HPDE6-E6E7 (cell line): ENCODE measurements at regions not wholly inside any gene's neighbourhood (a gene's known extent, or its start where the extent isn't known, plus 50 kb on each side); places are given as distances from the start of the nearest gene placed in this dataset.
A peak's percentile ranks its signal among the peaks of the same experiment; 100 is the strongest.

ENCODE experiments used
- DNase-seq: peaks from one replicate; pipeline ENCODE4 v3.0.0; 2011; ENCODE audit warnings: missing footprints; ENCODE audit errors: extremely low spot score

GRCh38 chr1:30129421-30130055 lies 593.8 kb downstream of the MATN1 start:
- DNase-seq: no peak

- DNase-seq: no peak
Measured at GRCh38 chr1:30129001-30129408, 594.4 kb downstream of the MATN1 start.

GRCh38 chr1:30126848-30127247 lies 596.5 kb downstream of the MATN1 start:
- DNase-seq: no peak

GRCh38 chr1:30125821-30126170 lies 597.6 kb downstream of the MATN1 start:
- DNase-seq: no peak

GRCh38 chr1:30125021-30125820 lies 598.2 kb downstream of the MATN1 start:
- DNase-seq: no peak

GRCh38 chr1:30123896-30124295 lies 599.5 kb downstream of the MATN1 start:
- no peak for DNase-seq

- no peak for DNase-seq
Measured at GRCh38 chr1:30123036-30123435, 600.3 kb downstream of the MATN1 start.

GRCh38 chr1:30120245-30121000 lies 603.0 kb downstream of the MATN1 start:
- no peak for DNase-seq

GRCh38 chr1:30117685-30118084 lies 605.7 kb downstream of the MATN1 start:
- no peak for DNase-seq

GRCh38 chr1:30111431-30111830 lies 612.0 kb downstream of the MATN1 start:
- peak; percentile 28 for DNase-seq

- DNase-seq: no peak
Measured at GRCh38 chr1:30110846-30111245, 612.5 kb downstream of the MATN1 start.

GRCh38 chr1:30109853-30110252 lies 613.5 kb downstream of the MATN1 start:
- DNase-seq: no peak

GRCh38 chr1:30108186-30108585 lies 615.2 kb downstream of the MATN1 start:
- no peak for DNase-seq

GRCh38 chr1:30106125-30106524 lies 617.3 kb downstream of the MATN1 start:
- DNase-seq: peak; percentile 10

- no peak for DNase-seq
Measured at GRCh38 chr1:30104551-30104950, 618.8 kb downstream of the MATN1 start.

GRCh38 chr1:30103708-30104411 lies 619.5 kb downstream of the MATN1 start:
- DNase-seq: no peak

- no peak for DNase-seq
Measured at GRCh38 chr1:30102605-30103004, 620.8 kb downstream of the MATN1 start.

- DNase-seq: no peak
Measured at GRCh38 chr1:30101487-30102227, 621.7 kb downstream of the MATN1 start.

- DNase-seq: no peak
Measured at GRCh38 chr1:30101016-30101415, 622.4 kb downstream of the MATN1 start.

- no peak for DNase-seq
Measured at GRCh38 chr1:30100524-30100862, 622.9 kb downstream of the MATN1 start.
